GM19351 (cell line): ENCODE measurements at regions not wholly inside any gene's neighbourhood (a gene's known extent, or its start where the extent isn't known, plus 50 kb on each side); places are given as distances from the start of the nearest gene placed in this dataset.

Source experiments
- ATAC-seq: cut with Tn5 transposase; IDR thresholded peaks from one replicate; pipeline ENCODE4 v1.9.1; 2021; ENCODE audit warnings: mild to moderate bottlenecking, moderate library complexity; ENCODE audit not compliant: unreplicated experiment

- no peak for ATAC-seq
These were observed 120.0 kb downstream of the AQP4 start for GRCh38 chr18:26745288-26746181.

GRCh38 chr18:26741758-26742157 lies 123.7 kb downstream of the AQP4 start:
- ATAC-seq = no peak

GRCh38 chr18:26741048-26741447 lies 124.5 kb downstream of the AQP4 start:
- ATAC-seq = no peak

- ATAC-seq = no peak
These were observed 125.1 kb downstream of the AQP4 start for GRCh38 chr18:26740396-26740795.

- no peak for ATAC-seq
These were observed 126.8 kb downstream of the AQP4 start for GRCh38 chr18:26738706-26739105.

- no peak for ATAC-seq
These were observed 129.2 kb downstream of the AQP4 start for GRCh38 chr18:26736301-26736700.

- no peak for ATAC-seq
These were observed 130.7 kb downstream of the AQP4 start for GRCh38 chr18:26734760-26735159.

- no peak for ATAC-seq
These were observed 136.1 kb downstream of the AQP4 start for GRCh38 chr18:26729449-26729848.

- no peak for ATAC-seq
These were observed 136.5 kb downstream of the AQP4 start for GRCh38 chr18:26729008-26729407.

GRCh38 chr18:26723981-26724380 lies 141.5 kb downstream of the AQP4 start:
- ATAC-seq = no peak

GRCh38 chr18:26722565-26722931 lies 143.0 kb downstream of the AQP4 start:
- ATAC-seq = no peak

- no peak for ATAC-seq
These were observed 143.5 kb downstream of the AQP4 start for GRCh38 chr18:26721854-26722564.

GRCh38 chr18:26719896-26720295 lies 145.6 kb downstream of the AQP4 start:
- no peak for ATAC-seq

GRCh38 chr18:26717123-26717719 lies 148.3 kb downstream of the AQP4 start:
- ATAC-seq = no peak

- no peak for ATAC-seq
These were observed 150.8 kb downstream of the AQP4 start for GRCh38 chr18:26714739-26715138.

- no peak for ATAC-seq
These were observed 153.8 kb downstream of the AQP4 start for GRCh38 chr18:26711756-26712155.

- peak; percentile 96 for ATAC-seq
These were observed 154.9 kb downstream of the AQP4 start for GRCh38 chr18:26710470-26711096.

- no peak for ATAC-seq
These were observed 155.6 kb downstream of the AQP4 start for GRCh38 chr18:26709897-26710296.

GRCh38 chr18:26708806-26709716 lies 156.4 kb downstream of the AQP4 start:
- ATAC-seq = no peak

- no peak for ATAC-seq
These were observed 158.6 kb downstream of the AQP4 start for GRCh38 chr18:26706911-26707351.
